MCF 10A (cell line): ENCODE measurements at regions not wholly inside any gene's neighbourhood (a gene's known extent, or its start where the extent isn't known, plus 50 kb on each side); places are given as distances from the start of the nearest gene placed in this dataset.

ENCODE experiments used
- BruUV-seq: library from RNA; stranded (reverse); fragments of 400-500 nt; replicated peaks from 2 replicates; lab custom pipeline; 2021; lab: Mats Ljungman, UMichigan
- CTCF ChIA-PET: fragments of 300-600 bp; sonication (Branson Sonifier 250); formaldehyde crosslinking; extraction: SDS; loops from one replicate; lab custom pipeline; 2021; ENCODE audit warnings: antibody characterized with exemption, inconsistent platforms; lab: Yijun Ruan, JAX
- POLR2A ChIA-PET: fragments of 300-600, 350-650 bp; sonication (Branson Sonifier 250); formaldehyde crosslinking; extraction: SDS; loops from one replicate; lab custom pipeline; 2020; ENCODE audit warnings: antibody characterized with exemption, inconsistent platforms; lab: Yijun Ruan, JAX
- DNase-seq: peaks from one replicate; pipeline ENCODE4 v3.0.0-alpha.2; 2018; ENCODE audit not compliant: unreplicated experiment
- H3K27ac Mint-ChIP-seq: one replicate; pipeline ENCODE4 v1.8.0; 2022; ENCODE audit warnings: mild to moderate bottlenecking, low read depth, mixed read lengths; ENCODE audit not compliant: unreplicated experiment
- H3K27me3 Mint-ChIP-seq: one replicate; pipeline ENCODE4 v1.8.0; 2022; ENCODE audit warnings: mixed read lengths; ENCODE audit not compliant: insufficient read depth, unreplicated experiment
- H3K36me3 Mint-ChIP-seq: one replicate; pipeline ENCODE4 v1.8.0; 2022; ENCODE audit warnings: mild to moderate bottlenecking, moderate library complexity, mixed read lengths; ENCODE audit not compliant: insufficient read depth, unreplicated experiment
- H3K4me1 Mint-ChIP-seq: one replicate; pipeline ENCODE4 v1.8.0; 2022; ENCODE audit warnings: mixed read lengths; ENCODE audit not compliant: insufficient read depth, unreplicated experiment
- H3K4me3 Mint-ChIP-seq: one replicate; pipeline ENCODE4 v1.8.0; 2022; ENCODE audit warnings: mild to moderate bottlenecking, moderate library complexity, mixed read lengths; ENCODE audit not compliant: unreplicated experiment
- H3K9me3 Mint-ChIP-seq: one replicate; pipeline ENCODE4 v1.8.0; 2022; ENCODE audit warnings: mixed read lengths; ENCODE audit not compliant: unreplicated experiment
- intact Hi-C: fragments of 100-400 bp; cut with micrococcal nuclease; formaldehyde crosslinking; loops from 2 replicates; pipeline ENCODE4 v1.14.1; 2022
- TF ChIP-seq, protein P1 (sequence below): fragments of 200-600 bp; IDR thresholded peaks from one replicate; pipeline ENCODE4 v1.8.0; 2022; ENCODE audit warnings: antibody characterized with exemption, mild to moderate bottlenecking; ENCODE audit not compliant: unreplicated experiment

DNA sequence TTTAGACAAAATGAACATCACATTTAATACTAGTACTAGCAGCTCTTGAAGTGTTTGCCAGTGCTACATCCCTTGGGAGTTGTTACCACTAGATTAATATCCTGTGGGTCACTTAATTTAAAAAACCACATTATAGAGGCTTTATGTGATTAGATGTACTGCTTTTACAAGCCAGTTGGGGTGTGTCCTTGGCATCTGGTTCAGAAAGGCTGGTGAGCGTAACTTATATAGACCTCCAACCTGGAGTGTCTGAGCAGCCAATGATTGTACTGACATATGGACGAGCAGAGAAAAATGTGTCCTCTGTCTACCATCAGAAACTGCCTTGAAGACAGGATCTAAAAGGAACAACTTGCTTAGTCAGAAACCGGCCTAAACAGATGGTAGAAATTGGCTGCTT, 306.2 kb upstream of the ATP11B start:
- ChIA-PET CTCF (no interaction called here), POLR2A (no interaction called here)
- no peaks in the 10 kb centered on the region for H3K27me3 Mint-ChIP-seq
- TF ChIP-seq, protein P1, sequence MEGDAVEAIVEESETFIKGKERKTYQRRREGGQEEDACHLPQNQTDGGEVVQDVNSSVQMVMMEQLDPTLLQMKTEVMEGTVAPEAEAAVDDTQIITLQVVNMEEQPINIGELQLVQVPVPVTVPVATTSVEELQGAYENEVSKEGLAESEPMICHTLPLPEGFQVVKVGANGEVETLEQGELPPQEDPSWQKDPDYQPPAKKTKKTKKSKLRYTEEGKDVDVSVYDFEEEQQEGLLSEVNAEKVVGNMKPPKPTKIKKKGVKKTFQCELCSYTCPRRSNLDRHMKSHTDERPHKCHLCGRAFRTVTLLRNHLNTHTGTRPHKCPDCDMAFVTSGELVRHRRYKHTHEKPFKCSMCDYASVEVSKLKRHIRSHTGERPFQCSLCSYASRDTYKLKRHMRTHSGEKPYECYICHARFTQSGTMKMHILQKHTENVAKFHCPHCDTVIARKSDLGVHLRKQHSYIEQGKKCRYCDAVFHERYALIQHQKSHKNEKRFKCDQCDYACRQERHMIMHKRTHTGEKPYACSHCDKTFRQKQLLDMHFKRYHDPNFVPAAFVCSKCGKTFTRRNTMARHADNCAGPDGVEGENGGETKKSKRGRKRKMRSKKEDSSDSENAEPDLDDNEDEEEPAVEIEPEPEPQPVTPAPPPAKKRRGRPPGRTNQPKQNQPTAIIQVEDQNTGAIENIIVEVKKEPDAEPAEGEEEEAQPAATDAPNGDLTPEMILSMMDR, result no peak
- H3K4me3 Mint-ChIP-seq, result no peak overlapping the region
- no TSS peak for BruUV-seq
- no peaks in the 10 kb centered on the region for H3K36me3 Mint-ChIP-seq
- H3K4me1 Mint-ChIP-seq, result no peaks in the 10 kb centered on the region
- no peak for DNase-seq
- intact Hi-C loops, result no loop called here
- no peaks in the 10 kb centered on the region for H3K9me3 Mint-ChIP-seq
- no peak overlapping the region for H3K27ac Mint-ChIP-seq

DNA sequence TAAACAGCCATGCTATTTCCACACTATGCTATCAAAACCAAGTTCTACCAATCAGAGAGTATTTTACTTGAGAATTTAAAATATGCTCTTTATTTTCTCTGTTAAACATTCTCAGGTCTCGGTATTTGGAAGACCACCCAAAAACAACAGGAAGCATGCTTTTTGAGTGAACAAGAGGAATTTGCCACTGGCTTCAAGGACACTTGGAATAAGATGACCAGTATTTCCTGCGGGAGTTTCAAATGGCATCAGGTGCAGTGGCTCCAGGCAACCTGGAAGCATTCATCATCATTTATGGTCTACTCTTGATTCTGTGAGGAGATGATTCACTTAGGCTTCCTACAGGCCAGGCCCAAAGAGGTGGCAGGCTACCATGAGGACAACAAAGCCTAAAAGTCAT, 305.7 kb upstream of the ATP11B start:
- H3K4me1 Mint-ChIP-seq, result no peaks in the 10 kb centered on the region
- H3K36me3 Mint-ChIP-seq, result no peaks in the 10 kb centered on the region
- POLR2A ChIA-PET, result no interaction called here
- no TSS peak for BruUV-seq
- TF ChIP-seq, protein P1, result no peak
- intact Hi-C loops, result no loop called here
- no peak overlapping the region for H3K27ac Mint-ChIP-seq
- DNase-seq, result no peak
- CTCF ChIA-PET, result no interaction called here
- H3K4me3 Mint-ChIP-seq, result no peak overlapping the region
- H3K9me3 Mint-ChIP-seq, result no peaks in the 10 kb centered on the region
- no peaks in the 10 kb centered on the region for H3K27me3 Mint-ChIP-seq

DNA sequence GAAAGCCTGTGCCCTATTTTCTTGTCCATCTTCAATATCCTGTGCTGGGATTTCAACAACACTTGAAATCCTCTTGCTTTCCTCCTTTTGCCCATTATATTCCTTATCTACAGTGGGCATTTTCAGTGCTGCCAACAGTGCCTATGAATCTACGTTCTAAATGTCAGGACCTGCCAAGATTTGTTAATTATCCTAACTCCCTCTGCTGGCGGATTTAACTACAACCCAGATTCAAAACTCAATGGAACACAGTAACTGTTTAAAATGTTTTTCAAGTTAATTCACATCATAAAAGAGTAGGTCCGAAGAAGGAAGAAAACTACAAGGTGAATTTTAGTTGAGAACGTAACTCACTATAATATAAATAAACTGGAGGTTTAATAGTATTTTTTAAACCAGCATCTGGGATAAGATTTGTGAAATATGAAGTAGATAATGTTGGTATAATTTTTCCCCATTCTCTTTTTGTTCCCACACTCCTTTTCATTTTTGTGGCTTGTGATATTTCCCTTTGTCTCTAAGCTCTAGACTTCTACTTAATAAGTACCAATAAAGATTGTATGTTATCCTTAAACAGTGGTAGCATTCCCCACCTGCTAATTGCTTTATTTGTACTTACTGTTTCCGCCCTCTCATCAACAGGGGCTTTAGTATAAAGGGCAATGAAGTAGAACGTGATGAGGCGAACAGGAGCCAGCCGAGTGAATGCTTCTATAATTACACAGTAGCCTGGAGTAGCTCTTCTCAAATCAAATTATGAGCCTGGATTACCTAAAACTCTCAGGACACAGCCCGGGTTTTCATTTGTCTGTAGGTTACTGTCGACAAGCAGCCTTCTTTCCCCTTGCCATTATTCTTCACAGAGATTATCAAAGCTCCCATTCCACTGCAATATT, 302.5 kb upstream of the ATP11B start:
- H3K27me3 Mint-ChIP-seq, result no peaks in the 10 kb centered on the region
- CTCF ChIA-PET, result interaction anchor here (0.6 to 1.7 kb wide), 23 partner anchors 10 to 782 kb away, joined by 3 to 6 read pairs (median 3); no protein-coding TSS in a partner anchor
- BruUV-seq, result no TSS peak
- no peak overlapping the region for H3K4me3 Mint-ChIP-seq
- peak; percentile 62 for DNase-seq
- TF ChIP-seq, protein P1, result peak; percentile 36
- POLR2A ChIA-PET, result interaction anchor here (0.6 to 0.7 kb wide), 2 partner anchors 11 to 18 kb away, joined by 3 to 4 read pairs; no protein-coding TSS in a partner anchor
- no peak overlapping the region for H3K27ac Mint-ChIP-seq
- intact Hi-C loops, result loop anchor here (1.0 to 10.0 kb wide), 4 partner anchors 126 to 782 kb away; no protein-coding TSS in a partner anchor
- H3K36me3 Mint-ChIP-seq, result no peaks in the 10 kb centered on the region
- H3K4me1 Mint-ChIP-seq, result no peaks in the 10 kb centered on the region
- no peaks in the 10 kb centered on the region for H3K9me3 Mint-ChIP-seq

DNA sequence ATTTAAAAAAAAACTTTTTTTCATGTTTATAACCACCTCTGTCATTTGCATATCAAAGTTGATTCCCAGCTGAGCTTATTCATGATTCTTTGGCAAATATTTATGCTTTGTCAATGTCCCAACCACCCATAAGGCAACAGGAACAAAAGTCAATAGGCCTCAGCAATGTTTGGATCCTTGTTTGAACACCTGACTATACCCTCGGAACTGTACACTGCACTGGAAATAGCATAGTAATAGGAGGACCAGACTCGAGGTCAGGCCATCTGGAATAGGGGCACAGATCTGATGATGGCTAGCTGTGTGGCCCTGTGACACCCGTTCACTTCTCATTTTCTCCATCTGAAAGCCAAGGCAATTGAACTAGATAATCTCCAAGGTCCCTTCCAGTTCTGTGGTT, 301.7 kb upstream of the ATP11B start:
- intact Hi-C loops, result loop anchor here (5.0 to 10.0 kb wide), 3 partner anchors 126 to 234 kb away; no protein-coding TSS in a partner anchor
- Mint-ChIP-seq H3K27ac (no peak overlapping the region), H3K4me3 (no peak overlapping the region), H3K36me3 (no peaks in the 10 kb centered on the region), H3K9me3 (no peaks in the 10 kb centered on the region), H3K4me1 (no peaks in the 10 kb centered on the region), H3K27me3 (no peaks in the 10 kb centered on the region)
- CTCF ChIA-PET, result interaction anchor here (0.6 to 1.7 kb wide), 23 partner anchors 10 to 783 kb away, joined by 3 to 6 read pairs (median 3); no protein-coding TSS in a partner anchor
- no peak for DNase-seq
- TF ChIP-seq, protein P1, result no peak
- BruUV-seq, result no TSS peak
- POLR2A ChIA-PET, result interaction anchor here (0.6 to 0.7 kb wide), 3 partner anchors 11 to 256 kb away, joined by 3 to 4 read pairs (median 3); no protein-coding TSS in a partner anchor
